MM.1S (cell line): ENCODE measurements at regions not wholly inside any gene's neighbourhood (a gene's known extent, or its start where the extent isn't known, plus 50 kb on each side); places are given as distances from the start of the nearest gene placed in this dataset.

Experiments used
- CTCF ChIP-seq: fragments of 300-600 bp; sonication (generic); IDR thresholded peaks from 2 replicates; pipeline ENCODE4 v1.5.1; 2016; ENCODE audit warnings: antibody characterized with exemption, low read length, mixed read lengths
- EZH2 ChIP-seq: fragments of 300-600 bp; sonication (generic); optimal IDR thresholded peaks from 2 replicates; pipeline ENCODE3; 2017; ENCODE audit warnings: low read depth, mild to moderate bottlenecking, antibody characterized with exemption, low read length, mixed read lengths
- EZH2phosphoT487 ChIP-seq: fragments of 300-600 bp; sonication (generic); IDR thresholded peaks from 2 replicates; pipeline ENCODE4 v1.6.1; 2018; ENCODE audit warnings: antibody characterized with exemption, low read length

- TF ChIP-seq EZH2phosphoT487 (no peak), CTCF (no peak), EZH2 (no peak)
Measured at GRCh38 chr21:28111151-28111619, 881.5 kb downstream of the LTN1 start.
